ENCODE measurements at regions not wholly inside any gene's neighbourhood (a gene's known extent, or its start where the extent isn't known, plus 50 kb on each side); places are given as distances from the start of the nearest gene placed in this dataset.
"Not testable (repeated sequence)": the region's sequence is repeated elsewhere in the genome, so short reads cannot be mapped to it uniquely, and the experiment has no call there.

DNA sequence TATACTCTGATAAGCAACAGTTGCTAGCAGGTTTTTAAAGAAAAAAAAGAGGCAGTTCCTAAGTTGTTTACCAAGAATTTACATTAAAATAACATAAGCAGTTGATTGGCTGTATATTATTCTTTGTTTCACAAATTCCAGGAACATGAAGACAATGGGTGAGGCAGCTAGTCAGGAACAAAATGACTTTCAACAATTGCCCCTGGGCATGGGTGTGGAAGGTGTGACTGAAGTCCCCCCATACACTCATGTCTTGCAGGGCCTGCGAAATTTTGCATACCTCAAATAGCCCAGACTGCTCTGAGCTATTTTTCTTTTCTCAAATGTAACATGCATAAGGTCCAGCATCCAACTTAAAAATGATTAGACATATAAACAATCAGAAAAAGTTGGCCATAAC is 267.2 kb upstream of the DIO3 start:
- H2AFZ ChIP-seq (ENCODE audit: low read length): no peak overlapping the region
- peaks cover 38% of the 10 kb centered on the region for H3K4me1 ChIP-seq (ENCODE audit: insufficient read depth, low read length)
- no peaks in the 10 kb centered on the region for H3K79me2 ChIP-seq (ENCODE audit: insufficient read depth, low read length)
- no peak overlapping the region for H3K27ac ChIP-seq (ENCODE audit: extremely low read length, insufficient read depth, low read length)
- DNase-seq (ENCODE audit: low spot score): no peak
- no peak for FAIRE-seq
- in situ Hi-C loops (cut with HindIII; ENCODE audit: extremely low pct_ligation_motif_present, low pct_unique_long_range_greater_than_20kb) (no loop called here), intact Hi-C loops (cut with micrococcal nuclease; ENCODE audit: unreplicated experiment) (no loop called here)
- 91% methylated on average over 1 of the region's 1 CpG for WGBS (ENCODE audit: low lambda C conversion rate)
- H3K9ac ChIP-seq (ENCODE audit: insufficient read depth, low read depth, low read length): no peak overlapping the region
- no peak overlapping the region for H3K4me3 ChIP-seq (replicated peaks in 1 of 3; ENCODE audit: insufficient read depth in 1 of 3, low read depth in 2 of 3, low read length in 3 of 3)
- POLR2A ChIA-PET: no interaction called here
- H3K9me3 ChIP-seq (ENCODE audit: low read length): peaks cover 39% of the 10 kb centered on the region
- H3K27me3 ChIP-seq (ENCODE audit: control insufficient read depth in 1 of 2, insufficient read depth in 2 of 2, low read length in 2 of 2): no peaks in the 10 kb centered on the region
- ATAC-seq: no peak
- no peak overlapping the region for H3K4me2 ChIP-seq (ENCODE audit: low read depth, low read length)
- no peaks in the 10 kb centered on the region for H3K36me3 ChIP-seq (replicated peaks in 1 of 2; ENCODE audit: control insufficient read depth in 1 of 2, insufficient read depth in 2 of 2, low read length in 2 of 2)
- no TSS peak for BruUV-seq (replicated peaks)
- H4K20me1 ChIP-seq (ENCODE audit: insufficient read depth, low read length): no peaks in the 10 kb centered on the region
- TF ChIP-seq GTF3A (CRISPR knock-in tag; conservative IDR thresholded peaks at IDR 0.05) (no peak), BRD4 (CRISPR knock-in tag; IDR thresholded peaks at IDR 0.05) (no peak), ATM (IDR thresholded peaks at IDR 0.05; ENCODE audit: borderline replicate concordance) (no peak), ZNF547 (CRISPR knock-in tag; IDR thresholded peaks at IDR 0.05) (no peak), HHEX (CRISPR knock-in tag; IDR thresholded peaks at IDR 0.05) (no peak), AGO1 (IDR thresholded peaks at IDR 0.05; ENCODE audit: low read depth, low read length, poor library complexity, severe bottlenecking) (no peak)
- TF ChIP-seq, protein P1, sequence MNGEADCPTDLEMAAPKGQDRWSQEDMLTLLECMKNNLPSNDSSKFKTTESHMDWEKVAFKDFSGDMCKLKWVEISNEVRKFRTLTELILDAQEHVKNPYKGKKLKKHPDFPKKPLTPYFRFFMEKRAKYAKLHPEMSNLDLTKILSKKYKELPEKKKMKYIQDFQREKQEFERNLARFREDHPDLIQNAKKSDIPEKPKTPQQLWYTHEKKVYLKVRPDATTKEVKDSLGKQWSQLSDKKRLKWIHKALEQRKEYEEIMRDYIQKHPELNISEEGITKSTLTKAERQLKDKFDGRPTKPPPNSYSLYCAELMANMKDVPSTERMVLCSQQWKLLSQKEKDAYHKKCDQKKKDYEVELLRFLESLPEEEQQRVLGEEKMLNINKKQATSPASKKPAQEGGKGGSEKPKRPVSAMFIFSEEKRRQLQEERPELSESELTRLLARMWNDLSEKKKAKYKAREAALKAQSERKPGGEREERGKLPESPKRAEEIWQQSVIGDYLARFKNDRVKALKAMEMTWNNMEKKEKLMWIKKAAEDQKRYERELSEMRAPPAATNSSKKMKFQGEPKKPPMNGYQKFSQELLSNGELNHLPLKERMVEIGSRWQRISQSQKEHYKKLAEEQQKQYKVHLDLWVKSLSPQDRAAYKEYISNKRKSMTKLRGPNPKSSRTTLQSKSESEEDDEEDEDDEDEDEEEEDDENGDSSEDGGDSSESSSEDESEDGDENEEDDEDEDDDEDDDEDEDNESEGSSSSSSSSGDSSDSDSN (CRISPR knock-in tag; IDR thresholded peaks at IDR 0.05): no peak
- CTCF ChIA-PET (ENCODE audit: low intra/inter-chr PET ratio, low total read pairs): no interaction called here

DNA sequence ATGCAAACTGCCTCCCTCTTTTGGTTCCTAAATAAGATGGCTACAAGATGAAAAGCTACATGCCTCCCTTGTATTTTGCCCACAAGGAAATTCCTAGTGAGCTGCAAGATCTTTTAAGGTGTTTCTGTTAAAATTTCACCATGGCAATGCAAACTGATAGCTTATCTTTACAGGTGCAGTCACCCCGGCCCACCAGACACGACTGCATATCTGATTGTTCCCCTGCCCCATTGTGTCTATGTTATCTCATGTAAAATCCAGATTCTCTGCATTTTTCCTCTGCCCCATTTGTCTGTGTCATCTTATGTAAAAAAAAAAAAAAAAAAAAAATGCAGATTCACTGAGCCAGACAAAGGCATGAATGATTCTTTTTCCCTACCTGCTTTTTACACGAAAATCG is 261.5 kb upstream of the DIO3 start:
- H3K27ac ChIP-seq (ENCODE audit: extremely low read length, insufficient read depth, low read length); BruUV-seq (replicated peaks); CTCF ChIA-PET (ENCODE audit: low intra/inter-chr PET ratio, low total read pairs); H3K27me3 ChIP-seq (ENCODE audit: control insufficient read depth in 1 of 2, insufficient read depth in 2 of 2, low read length in 2 of 2); H3K36me3 ChIP-seq (replicated peaks in 1 of 2; ENCODE audit: control insufficient read depth in 1 of 2, insufficient read depth in 2 of 2, low read length in 2 of 2); intact Hi-C loops (cut with micrococcal nuclease; ENCODE audit: unreplicated experiment); H3K9ac ChIP-seq (ENCODE audit: insufficient read depth, low read depth, low read length); in situ Hi-C loops (cut with HindIII; ENCODE audit: extremely low pct_ligation_motif_present, low pct_unique_long_range_greater_than_20kb); H3K4me3 ChIP-seq (replicated peaks in 1 of 3; ENCODE audit: insufficient read depth in 1 of 3, low read depth in 2 of 3, low read length in 3 of 3); ATAC-seq; H4K20me1 ChIP-seq (ENCODE audit: insufficient read depth, low read length); FAIRE-seq; DNase-seq (ENCODE audit: low spot score); H2AFZ ChIP-seq (ENCODE audit: low read length); H3K4me1 ChIP-seq (ENCODE audit: insufficient read depth, low read length); H3K79me2 ChIP-seq (ENCODE audit: insufficient read depth, low read length); H3K4me2 ChIP-seq (ENCODE audit: low read depth, low read length): not testable (repeated sequence)
- POLR2A ChIA-PET: interaction anchor here (3.8 kb wide), 1 partner anchor 11 kb away, joined by 23 read pairs; no protein-coding TSS in a partner anchor
- 19% methylated on average over 4 of the region's 4 CpGs for WGBS (ENCODE audit: low lambda C conversion rate)
- peaks cover 35% of the 10 kb centered on the region for H3K9me3 ChIP-seq (ENCODE audit: low read length)
